ENCODE measurements at regions not wholly inside any gene's neighbourhood (a gene's known extent, or its start where the extent isn't known, plus 50 kb on each side); places are given as distances from the start of the nearest gene placed in this dataset.

DNA sequence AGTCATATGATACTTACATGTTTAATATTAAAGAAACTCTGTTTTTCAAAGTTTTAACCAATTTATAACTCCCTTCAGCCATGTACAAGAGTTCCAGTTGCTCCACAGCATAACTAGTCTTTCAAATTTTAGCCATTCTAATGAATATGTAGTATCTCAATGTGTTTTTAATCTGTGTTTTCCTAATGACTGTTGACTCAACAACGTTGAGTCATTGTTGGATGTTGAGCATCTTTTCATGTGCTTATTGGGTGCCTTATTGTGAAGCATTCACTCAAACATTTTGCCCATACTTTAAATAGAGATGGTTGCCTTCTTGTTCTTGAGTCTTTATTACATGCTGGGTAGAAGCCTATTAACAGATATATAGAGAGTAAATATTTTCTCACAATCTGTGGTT lies 240.2 kb upstream of the LYPLAL1 start:
- no peak for TF ChIP-seq POLR2A (IDR thresholded peaks at IDR 0.05)
- TF ChIP-seq POLR2AphosphoS5 (IDR thresholded peaks at IDR 0.05) = no peak
- TF ChIP-seq, protein P1, sequence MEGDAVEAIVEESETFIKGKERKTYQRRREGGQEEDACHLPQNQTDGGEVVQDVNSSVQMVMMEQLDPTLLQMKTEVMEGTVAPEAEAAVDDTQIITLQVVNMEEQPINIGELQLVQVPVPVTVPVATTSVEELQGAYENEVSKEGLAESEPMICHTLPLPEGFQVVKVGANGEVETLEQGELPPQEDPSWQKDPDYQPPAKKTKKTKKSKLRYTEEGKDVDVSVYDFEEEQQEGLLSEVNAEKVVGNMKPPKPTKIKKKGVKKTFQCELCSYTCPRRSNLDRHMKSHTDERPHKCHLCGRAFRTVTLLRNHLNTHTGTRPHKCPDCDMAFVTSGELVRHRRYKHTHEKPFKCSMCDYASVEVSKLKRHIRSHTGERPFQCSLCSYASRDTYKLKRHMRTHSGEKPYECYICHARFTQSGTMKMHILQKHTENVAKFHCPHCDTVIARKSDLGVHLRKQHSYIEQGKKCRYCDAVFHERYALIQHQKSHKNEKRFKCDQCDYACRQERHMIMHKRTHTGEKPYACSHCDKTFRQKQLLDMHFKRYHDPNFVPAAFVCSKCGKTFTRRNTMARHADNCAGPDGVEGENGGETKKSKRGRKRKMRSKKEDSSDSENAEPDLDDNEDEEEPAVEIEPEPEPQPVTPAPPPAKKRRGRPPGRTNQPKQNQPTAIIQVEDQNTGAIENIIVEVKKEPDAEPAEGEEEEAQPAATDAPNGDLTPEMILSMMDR (IDR thresholded peaks at IDR 0.05) = no peak

All from upper lobe of left lung (tissue), 4 donors.